HL-60 (cell line): ENCODE measurements at regions not wholly inside any gene's neighbourhood (a gene's known extent, or its start where the extent isn't known, plus 50 kb on each side); places are given as distances from the start of the nearest gene placed in this dataset.

Source experiments
- POLR2AphosphoS5 ChIP-seq: IDR thresholded peaks from 2 replicates; pipeline ENCODE4 v1.6.1; 2012; ENCODE audit warnings: low read depth
- TF ChIP-seq, protein P1 (sequence below): IDR thresholded peaks from one replicate; pipeline ENCODE4 v1.5.1; 2011; ENCODE audit warnings: low read length, control low read depth, inconsistent platforms; ENCODE audit not compliant: insufficient read depth
- TF ChIP-seq, protein P2 (sequence below): IDR thresholded peaks from 2 replicates; pipeline ENCODE4 v1.6.1; 2012; ENCODE audit warnings: low read depth; ENCODE audit not compliant: insufficient replicate concordance

GRCh38 chr2:217436386-217436785, 566.4 kb downstream of the TNS1 start:
- TF ChIP-seq, protein P1, sequence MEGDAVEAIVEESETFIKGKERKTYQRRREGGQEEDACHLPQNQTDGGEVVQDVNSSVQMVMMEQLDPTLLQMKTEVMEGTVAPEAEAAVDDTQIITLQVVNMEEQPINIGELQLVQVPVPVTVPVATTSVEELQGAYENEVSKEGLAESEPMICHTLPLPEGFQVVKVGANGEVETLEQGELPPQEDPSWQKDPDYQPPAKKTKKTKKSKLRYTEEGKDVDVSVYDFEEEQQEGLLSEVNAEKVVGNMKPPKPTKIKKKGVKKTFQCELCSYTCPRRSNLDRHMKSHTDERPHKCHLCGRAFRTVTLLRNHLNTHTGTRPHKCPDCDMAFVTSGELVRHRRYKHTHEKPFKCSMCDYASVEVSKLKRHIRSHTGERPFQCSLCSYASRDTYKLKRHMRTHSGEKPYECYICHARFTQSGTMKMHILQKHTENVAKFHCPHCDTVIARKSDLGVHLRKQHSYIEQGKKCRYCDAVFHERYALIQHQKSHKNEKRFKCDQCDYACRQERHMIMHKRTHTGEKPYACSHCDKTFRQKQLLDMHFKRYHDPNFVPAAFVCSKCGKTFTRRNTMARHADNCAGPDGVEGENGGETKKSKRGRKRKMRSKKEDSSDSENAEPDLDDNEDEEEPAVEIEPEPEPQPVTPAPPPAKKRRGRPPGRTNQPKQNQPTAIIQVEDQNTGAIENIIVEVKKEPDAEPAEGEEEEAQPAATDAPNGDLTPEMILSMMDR, result no peak
- TF ChIP-seq, protein P2, sequence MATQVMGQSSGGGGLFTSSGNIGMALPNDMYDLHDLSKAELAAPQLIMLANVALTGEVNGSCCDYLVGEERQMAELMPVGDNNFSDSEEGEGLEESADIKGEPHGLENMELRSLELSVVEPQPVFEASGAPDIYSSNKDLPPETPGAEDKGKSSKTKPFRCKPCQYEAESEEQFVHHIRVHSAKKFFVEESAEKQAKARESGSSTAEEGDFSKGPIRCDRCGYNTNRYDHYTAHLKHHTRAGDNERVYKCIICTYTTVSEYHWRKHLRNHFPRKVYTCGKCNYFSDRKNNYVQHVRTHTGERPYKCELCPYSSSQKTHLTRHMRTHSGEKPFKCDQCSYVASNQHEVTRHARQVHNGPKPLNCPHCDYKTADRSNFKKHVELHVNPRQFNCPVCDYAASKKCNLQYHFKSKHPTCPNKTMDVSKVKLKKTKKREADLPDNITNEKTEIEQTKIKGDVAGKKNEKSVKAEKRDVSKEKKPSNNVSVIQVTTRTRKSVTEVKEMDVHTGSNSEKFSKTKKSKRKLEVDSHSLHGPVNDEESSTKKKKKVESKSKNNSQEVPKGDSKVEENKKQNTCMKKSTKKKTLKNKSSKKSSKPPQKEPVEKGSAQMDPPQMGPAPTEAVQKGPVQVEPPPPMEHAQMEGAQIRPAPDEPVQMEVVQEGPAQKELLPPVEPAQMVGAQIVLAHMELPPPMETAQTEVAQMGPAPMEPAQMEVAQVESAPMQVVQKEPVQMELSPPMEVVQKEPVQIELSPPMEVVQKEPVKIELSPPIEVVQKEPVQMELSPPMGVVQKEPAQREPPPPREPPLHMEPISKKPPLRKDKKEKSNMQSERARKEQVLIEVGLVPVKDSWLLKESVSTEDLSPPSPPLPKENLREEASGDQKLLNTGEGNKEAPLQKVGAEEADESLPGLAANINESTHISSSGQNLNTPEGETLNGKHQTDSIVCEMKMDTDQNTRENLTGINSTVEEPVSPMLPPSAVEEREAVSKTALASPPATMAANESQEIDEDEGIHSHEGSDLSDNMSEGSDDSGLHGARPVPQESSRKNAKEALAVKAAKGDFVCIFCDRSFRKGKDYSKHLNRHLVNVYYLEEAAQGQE, result no peak
- no peak for TF ChIP-seq POLR2AphosphoS5
